ENCODE measurements at regions not wholly inside any gene's neighbourhood (a gene's known extent, or its start where the extent isn't known, plus 50 kb on each side); places are given as distances from the start of the nearest gene placed in this dataset.

GRCh38 chr21:38175306-38175705 lies 81.5 kb upstream of the KCNJ15 start:
- DNase-seq (ENCODE audit: low spot score): no peak
- no peak for TF ChIP-seq CTCF (IDR thresholded peaks at IDR 0.05; ENCODE audit: extremely low read depth, insufficient read depth, missing control alignments)
- in situ Hi-C loops (cut with MboI; ENCODE audit: low pct_unique_long_range_greater_than_20kb, low sequenced_read_pairs, unreplicated experiment): no loop called here

- no peak for TF ChIP-seq CTCF (IDR thresholded peaks at IDR 0.05; ENCODE audit: extremely low read depth, insufficient read depth, missing control alignments)
- DNase-seq (ENCODE audit: low spot score): no peak
- in situ Hi-C loops (cut with MboI; ENCODE audit: low pct_unique_long_range_greater_than_20kb, low sequenced_read_pairs, unreplicated experiment): no loop called here
These were observed 78.7 kb upstream of the KCNJ15 start for GRCh38 chr21:38177919-38178652.

- no peak for DNase-seq (ENCODE audit: low spot score)
- in situ Hi-C loops (cut with MboI; ENCODE audit: low pct_unique_long_range_greater_than_20kb, low sequenced_read_pairs, unreplicated experiment): no loop called here
- TF ChIP-seq CTCF (IDR thresholded peaks at IDR 0.05; ENCODE audit: extremely low read depth, insufficient read depth, missing control alignments): no peak
These were observed 77.9 kb upstream of the KCNJ15 start for GRCh38 chr21:38178653-38179470.

- no peak for DNase-seq (ENCODE audit: low spot score)
- no peak for TF ChIP-seq CTCF (IDR thresholded peaks at IDR 0.05; ENCODE audit: extremely low read depth, insufficient read depth, missing control alignments)
- in situ Hi-C loops (cut with MboI; ENCODE audit: low pct_unique_long_range_greater_than_20kb, low sequenced_read_pairs, unreplicated experiment): no loop called here
These were observed 77.3 kb upstream of the KCNJ15 start for GRCh38 chr21:38179511-38179910.

GRCh38 chr21:38181096-38181495 lies 75.7 kb upstream of the KCNJ15 start:
- TF ChIP-seq CTCF (IDR thresholded peaks at IDR 0.05; ENCODE audit: extremely low read depth, insufficient read depth, missing control alignments): no peak
- in situ Hi-C loops (cut with MboI; ENCODE audit: low pct_unique_long_range_greater_than_20kb, low sequenced_read_pairs, unreplicated experiment): no loop called here
- no peak for DNase-seq (ENCODE audit: low spot score)

- in situ Hi-C loops (cut with MboI; ENCODE audit: low pct_unique_long_range_greater_than_20kb, low sequenced_read_pairs, unreplicated experiment): no loop called here
- no peak for DNase-seq (ENCODE audit: low spot score)
- no peak for TF ChIP-seq CTCF (IDR thresholded peaks at IDR 0.05; ENCODE audit: extremely low read depth, insufficient read depth, missing control alignments)
These were observed 74.3 kb upstream of the KCNJ15 start for GRCh38 chr21:38182370-38182985.
